GM04503 (cell line): ENCODE measurements at regions not wholly inside any gene's neighbourhood (a gene's known extent, or its start where the extent isn't known, plus 50 kb on each side); places are given as distances from the start of the nearest gene placed in this dataset.
"Not testable (repeated sequence)": the region's sequence is repeated elsewhere in the genome, so short reads cannot be mapped to it uniquely, and the experiment has no call there.

Source experiments
- DNase-seq: peaks from one replicate; pipeline ENCODE4 v3.0.0-alpha.2; 2012; ENCODE audit warnings: low read depth

DNA sequence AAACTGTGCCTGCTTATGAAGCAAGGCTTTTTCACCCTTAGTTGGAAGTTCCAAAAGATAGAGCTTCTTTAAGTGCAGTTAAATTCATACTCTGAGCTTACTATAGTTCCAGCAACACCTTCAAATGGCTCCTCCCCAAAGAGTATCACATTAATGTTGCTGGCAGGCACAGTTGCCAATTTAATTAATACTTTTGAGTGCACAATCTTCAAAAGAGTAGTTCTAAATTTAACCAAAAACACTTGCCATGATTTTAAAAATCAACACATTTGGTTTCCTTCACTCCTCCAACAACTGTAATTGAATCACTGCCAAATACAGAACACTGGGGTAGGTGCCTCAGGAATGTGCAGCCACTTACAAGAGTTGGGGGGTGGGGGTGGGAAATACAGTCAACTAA lies 150.6 kb upstream of the UBE2E3 start:
- DNase-seq: no peak

- DNase-seq: no peak
These were observed 151.1 kb upstream of the UBE2E3 start for GRCh38 chr2:180829261-180829660.

- no peak for DNase-seq
These were observed 151.6 kb upstream of the UBE2E3 start for GRCh38 chr2:180828756-180829155.

GRCh38 chr2:180823546-180824141 lies 156.8 kb upstream of the UBE2E3 start:
- peak; percentile 39 for DNase-seq

- no peak for DNase-seq
These were observed 161.3 kb upstream of the UBE2E3 start for GRCh38 chr2:180819106-180819505.

DNA sequence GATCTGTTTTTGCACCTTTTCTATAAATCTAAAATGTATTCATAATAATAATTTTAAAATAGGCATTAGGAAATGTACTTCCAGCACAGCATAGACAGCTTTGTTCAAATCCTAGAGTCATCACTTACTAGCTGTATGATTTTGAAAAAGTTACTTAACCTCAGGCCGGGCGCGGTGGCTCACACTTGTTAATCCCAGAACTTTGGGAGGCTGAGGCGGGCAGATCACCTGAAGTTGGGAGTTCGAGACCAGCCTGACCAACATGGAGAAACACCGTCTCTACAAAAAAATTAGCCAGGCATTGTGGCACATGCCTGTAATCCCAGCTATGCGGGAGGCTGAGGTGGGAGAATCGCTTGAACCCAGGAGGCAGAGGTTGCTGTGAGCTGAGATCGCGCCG lies 161.7 kb upstream of the UBE2E3 start:
- DNase-seq: not testable (repeated sequence)

DNA sequence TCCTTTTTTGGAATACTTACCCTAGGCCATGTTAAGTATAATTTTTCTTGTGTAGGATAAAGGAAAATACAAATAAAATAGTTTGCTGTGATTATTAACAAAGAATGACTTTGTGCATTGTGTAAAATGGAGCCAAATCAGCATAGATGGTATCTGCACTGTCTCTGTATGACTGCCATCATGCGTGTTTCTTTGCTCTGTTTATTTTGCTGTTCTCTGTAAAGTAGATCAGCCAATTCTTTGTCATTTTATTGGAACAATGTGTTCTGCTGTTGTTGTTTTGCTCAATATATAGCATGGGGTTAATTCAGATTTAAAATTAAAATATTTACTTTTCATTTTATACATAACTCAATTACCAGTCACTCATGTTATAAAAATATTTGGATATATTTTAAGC lies 181.3 kb upstream of the UBE2E3 start:
- DNase-seq: no peak

- no peak for DNase-seq
These were observed 189.5 kb upstream of the UBE2E3 start for GRCh38 chr2:180790891-180791290.

DNA sequence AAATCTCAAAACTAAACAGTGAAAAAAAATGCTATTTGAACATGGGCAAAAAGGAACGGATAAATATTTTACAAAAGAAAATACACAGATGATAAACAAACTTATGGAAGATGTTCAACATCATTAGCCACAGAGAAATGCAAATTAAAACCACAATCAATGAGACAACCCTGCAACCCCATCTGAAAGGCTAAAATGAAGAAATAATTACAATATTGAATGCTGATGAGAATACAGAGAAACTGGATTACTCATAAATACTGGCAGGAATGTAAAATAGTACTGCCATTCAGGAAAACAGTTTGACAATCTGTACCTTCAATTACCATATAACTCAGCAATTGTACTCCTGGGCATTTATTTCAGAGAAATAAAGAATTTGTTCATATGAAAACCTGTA lies 193.1 kb upstream of the UBE2E3 start:
- no peak for DNase-seq

DNA sequence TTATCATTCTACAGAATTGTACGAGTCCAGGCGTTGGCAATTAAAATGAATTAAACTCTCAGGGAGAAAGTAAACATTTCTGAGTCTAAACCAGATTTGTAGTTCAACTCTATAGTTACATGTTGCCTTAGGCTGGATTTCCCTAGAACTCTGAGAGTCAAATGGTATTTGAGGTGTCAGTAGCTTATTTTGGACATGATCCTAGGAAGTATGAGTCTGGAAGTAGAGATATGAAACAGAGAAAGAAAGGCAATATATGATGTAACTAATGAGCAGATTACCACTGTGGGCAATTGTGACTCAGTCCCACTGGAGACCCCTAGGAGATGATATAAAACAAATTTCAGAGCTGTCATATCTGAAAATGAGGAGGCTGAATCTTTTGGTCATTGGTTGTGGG lies 199.1 kb upstream of the UBE2E3 start:
- no peak for DNase-seq

- DNase-seq: no peak
These were observed 202.1 kb upstream of the UBE2E3 start for GRCh38 chr2:180778291-180778690.

- DNase-seq: no peak
These were observed 203.5 kb upstream of the UBE2E3 start for GRCh38 chr2:180776921-180777320.

GRCh38 chr2:180775711-180776110 lies 204.7 kb upstream of the UBE2E3 start:
- DNase-seq: no peak

DNA sequence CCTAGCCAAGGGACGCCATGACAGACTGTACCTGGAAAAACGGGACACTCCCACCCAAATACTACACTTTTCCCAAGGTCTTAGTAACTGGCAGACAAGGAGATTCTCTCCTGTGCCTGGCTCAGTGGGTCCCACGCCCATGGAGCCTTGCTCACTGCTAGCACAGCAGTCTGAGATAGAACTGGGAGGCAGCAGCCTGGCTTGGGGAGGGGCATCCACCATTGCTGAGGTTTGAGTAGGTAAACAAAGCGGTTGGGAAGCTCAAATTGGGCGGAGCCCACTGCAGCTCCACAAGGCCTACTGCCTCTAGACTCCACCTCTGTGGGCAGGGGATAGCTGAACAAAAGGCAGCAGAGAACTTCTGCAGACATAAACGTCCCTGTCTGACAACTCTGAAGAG lies 215.1 kb upstream of the UBE2E3 start:
- not testable (repeated sequence) for DNase-seq

DNA sequence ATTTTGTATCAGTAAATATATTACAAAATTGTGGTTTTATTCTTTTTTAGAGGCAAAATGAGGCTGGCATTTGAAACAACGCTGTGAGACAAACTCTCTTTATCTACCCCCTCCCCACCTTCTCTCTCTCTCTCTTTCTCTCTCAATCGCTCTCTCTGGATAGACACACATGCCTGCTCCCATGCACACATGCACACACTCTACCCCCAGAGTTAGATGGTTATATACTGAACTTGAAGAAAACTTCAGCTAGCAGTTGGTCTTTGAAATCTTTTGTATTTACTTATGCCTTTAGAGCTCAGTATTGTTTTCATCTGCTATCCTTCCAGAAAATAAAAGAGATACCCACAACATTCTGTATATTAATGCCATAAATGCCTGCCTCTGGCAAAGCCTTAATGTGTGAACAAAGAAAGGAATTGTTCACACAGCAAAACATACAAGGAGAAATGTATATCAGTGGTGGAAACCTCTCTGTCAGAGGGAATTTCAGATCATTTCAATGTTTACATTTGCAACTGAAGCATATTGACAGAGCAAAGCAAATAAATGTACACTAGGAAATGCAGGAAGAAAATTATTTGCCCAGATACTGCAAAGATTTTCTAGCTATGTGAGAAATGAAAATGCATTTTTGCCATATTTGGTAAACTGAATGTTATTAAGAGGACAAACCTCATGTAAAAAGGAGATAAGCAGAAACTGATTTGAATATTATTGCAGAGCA lies 217.0 kb upstream of the UBE2E3 start:
- no peak for DNase-seq

DNA sequence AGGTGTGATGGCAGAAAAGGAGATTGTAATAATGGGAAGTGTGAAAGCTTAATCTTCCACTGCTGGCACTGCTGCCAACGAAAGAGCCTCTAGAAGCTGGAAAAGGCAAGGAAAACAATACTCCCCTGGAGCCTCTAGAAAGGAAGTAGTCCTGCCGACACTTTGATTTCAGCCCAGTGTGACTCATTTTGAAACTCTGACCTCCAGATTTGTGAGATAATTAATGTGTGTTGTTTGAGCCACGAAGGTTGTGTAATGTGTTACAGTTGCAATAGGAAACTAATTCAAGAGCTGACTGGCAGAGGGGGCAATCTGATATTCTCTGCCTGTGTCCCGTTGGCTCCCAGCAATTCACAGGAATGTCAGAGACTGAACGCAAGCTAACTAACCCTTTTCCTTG lies 219.2 kb upstream of the UBE2E3 start:
- peak; percentile 38 for DNase-seq

DNA sequence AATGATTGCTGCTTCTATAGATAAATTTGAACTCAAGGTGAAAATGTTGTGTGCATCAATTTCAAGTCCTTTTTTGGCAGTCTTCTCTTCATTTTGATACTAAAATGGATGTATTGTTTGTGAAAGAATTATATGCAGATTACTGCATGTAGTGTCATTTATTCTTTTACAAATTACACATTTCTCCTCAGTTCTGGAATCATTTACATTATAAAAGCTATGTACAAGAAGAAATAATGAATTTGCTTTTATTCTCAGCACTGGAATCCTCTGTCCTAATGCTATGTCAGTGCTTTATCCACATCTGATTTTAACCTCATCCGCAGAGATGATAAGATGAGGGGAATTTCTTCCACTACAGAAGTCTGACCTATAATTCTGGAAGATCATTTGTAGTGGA lies 220.8 kb upstream of the UBE2E3 start:
- no peak for DNase-seq

- no peak for DNase-seq
These were observed 226.3 kb upstream of the UBE2E3 start for GRCh38 chr2:180753809-180754761.

DNA sequence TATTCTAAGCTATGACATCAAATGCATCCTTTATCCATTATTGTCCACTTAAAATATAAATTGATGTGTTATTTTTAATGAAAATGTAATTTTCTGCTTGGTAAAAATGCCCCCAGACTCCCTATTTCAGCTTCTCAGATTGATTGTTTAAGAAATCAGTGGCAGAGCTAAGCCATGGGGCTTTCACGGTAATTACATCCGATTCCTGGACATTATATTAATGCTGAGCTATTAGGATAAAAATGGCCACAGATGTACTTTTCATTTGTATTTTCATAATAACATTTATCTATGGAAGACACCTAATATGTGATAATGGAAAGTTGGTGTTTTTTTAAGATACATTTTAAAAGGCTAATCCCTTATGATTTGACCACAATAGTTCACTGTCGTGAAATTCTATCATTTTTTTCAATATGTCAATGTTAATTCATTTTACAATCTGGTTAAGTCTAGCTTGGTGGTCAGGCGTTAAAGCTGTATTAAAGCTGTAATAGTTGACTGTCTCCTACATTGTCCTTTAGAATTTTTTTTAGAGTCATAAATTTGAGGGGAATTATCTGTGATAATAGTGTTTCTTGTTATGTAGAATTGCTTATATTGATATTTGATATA lies 229.0 kb upstream of the UBE2E3 start:
- no peak for DNase-seq

DNA sequence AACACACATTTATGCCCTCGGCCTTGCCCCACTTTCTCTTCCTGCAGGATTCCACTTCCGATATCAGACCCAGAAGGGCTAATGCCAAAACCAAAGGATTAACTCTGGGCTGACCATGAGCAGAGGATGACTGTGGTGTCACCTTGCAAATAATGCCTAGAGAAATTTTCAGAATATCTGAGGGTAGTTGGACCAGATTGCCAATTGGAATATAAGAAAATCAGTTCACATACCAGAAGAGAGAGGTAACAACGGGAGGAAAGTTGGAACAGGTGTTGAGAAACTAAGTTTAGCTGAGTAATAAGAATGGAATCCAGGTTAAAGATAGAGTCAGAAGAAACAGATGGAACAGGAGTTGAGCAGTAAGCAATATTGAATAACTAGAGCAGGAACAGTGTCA lies 232.7 kb upstream of the UBE2E3 start:
- no peak for DNase-seq

GRCh38 chr2:180743401-180743800 lies 237.0 kb upstream of the UBE2E3 start:
- no peak for DNase-seq

GRCh38 chr2:180742801-180743200 lies 237.6 kb upstream of the UBE2E3 start:
- no peak for DNase-seq
